AG09309 (cell line): ENCODE measurements at regions not wholly inside any gene's neighbourhood (a gene's known extent, or its start where the extent isn't known, plus 50 kb on each side); places are given as distances from the start of the nearest gene placed in this dataset.

Experiments used
- DNase-seq: peaks from one replicate; pipeline ENCODE4 v3.0.0-alpha.2; 2010; ENCODE audit warnings: low read depth
- H3K4me3 ChIP-seq: 2 replicates; pipeline ENCODE4 v1.5.1; 2011; ENCODE audit warnings: mild to moderate bottlenecking, low read depth, low read length, moderate library complexity; ENCODE audit not compliant: control insufficient read depth
- TF ChIP-seq, protein P1 (sequence below): IDR thresholded peaks from 2 replicates; pipeline ENCODE4 v1.5.1; 2011; ENCODE audit warnings: mild to moderate bottlenecking, low read depth, low read length, inconsistent platforms; ENCODE audit not compliant: insufficient read depth, control insufficient read depth; ENCODE audit errors: missing control alignments

DNA sequence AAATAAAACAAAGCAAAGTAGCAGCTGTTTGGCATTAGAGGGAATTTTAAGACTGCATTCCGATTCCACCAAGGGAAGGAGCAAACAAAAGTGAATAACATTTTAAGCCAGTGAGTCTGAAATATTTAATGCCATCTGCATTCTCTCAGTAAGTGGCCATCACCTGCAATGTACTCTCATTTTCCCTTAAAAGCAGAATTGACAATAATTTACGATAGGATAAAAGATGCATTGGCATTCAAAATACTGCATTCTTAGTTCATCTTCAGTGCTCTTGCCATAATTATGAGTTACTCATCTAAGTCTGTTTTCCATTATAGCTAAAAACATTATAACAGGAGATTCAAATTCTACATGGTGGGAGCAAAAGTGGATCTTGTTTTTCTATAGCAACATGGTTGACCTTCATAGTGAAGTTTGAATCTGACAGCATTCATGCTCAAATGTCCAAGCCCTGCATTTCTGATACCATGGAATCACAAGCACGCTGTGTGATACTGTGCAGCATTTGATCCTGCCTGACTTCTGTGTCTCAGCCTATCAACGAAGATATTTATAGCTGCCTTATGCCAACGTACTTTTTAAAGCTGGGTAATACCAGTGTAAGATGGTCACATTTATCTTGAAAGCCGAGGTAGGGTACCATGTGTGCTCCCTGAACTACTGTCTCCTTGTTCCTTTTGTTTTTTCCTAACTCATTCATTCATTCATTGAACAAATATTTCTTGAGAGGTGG, 355.3 kb upstream of the IGFBP7 start:
- TF ChIP-seq, protein P1, sequence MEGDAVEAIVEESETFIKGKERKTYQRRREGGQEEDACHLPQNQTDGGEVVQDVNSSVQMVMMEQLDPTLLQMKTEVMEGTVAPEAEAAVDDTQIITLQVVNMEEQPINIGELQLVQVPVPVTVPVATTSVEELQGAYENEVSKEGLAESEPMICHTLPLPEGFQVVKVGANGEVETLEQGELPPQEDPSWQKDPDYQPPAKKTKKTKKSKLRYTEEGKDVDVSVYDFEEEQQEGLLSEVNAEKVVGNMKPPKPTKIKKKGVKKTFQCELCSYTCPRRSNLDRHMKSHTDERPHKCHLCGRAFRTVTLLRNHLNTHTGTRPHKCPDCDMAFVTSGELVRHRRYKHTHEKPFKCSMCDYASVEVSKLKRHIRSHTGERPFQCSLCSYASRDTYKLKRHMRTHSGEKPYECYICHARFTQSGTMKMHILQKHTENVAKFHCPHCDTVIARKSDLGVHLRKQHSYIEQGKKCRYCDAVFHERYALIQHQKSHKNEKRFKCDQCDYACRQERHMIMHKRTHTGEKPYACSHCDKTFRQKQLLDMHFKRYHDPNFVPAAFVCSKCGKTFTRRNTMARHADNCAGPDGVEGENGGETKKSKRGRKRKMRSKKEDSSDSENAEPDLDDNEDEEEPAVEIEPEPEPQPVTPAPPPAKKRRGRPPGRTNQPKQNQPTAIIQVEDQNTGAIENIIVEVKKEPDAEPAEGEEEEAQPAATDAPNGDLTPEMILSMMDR, result no peak
- no peak overlapping the region for H3K4me3 ChIP-seq
- DNase-seq, result no peak

DNA sequence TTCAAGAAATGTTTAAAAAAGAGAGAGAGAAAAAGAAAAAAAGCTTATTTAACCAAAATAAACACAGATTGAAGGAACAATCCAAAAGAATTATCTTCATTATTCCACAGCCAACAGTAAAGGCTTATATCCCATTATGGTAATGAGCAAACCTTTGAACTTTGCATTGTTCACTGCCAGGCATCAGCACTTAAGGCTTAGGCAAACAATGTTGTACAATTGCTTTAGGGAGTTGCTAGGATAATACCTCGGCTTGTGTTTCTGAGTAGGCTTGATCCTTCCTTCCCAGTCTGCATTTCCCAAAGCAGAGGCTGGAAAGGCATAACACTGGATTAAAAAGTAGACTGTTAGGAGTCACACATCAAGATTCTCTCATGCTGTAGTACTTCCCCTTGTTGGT, 352.7 kb upstream of the IGFBP7 start:
- no peak overlapping the region for H3K4me3 ChIP-seq
- TF ChIP-seq, protein P1, result no peak
- DNase-seq, result no peak

DNA sequence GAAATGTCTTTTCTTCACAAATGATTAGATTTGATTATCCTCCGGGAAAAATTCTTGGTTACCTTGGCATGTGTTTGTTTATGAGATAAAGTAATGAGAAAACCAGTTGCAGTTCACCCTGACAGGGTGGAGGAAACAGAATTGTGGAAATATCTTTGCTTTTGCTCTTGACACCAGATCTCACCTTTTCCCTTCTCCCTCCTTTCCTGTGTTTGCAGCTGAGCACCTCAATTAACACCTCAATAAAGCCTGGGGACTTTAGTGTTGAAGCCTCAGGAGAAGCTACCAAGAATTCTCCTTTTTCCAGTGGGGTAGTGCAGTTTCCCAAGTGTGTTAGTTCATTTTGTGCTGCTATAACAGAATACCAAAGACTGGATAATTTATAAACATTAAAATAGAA, 350.8 kb upstream of the IGFBP7 start:
- TF ChIP-seq, protein P1, result no peak
- no peak overlapping the region for H3K4me3 ChIP-seq
- no peak for DNase-seq

DNA sequence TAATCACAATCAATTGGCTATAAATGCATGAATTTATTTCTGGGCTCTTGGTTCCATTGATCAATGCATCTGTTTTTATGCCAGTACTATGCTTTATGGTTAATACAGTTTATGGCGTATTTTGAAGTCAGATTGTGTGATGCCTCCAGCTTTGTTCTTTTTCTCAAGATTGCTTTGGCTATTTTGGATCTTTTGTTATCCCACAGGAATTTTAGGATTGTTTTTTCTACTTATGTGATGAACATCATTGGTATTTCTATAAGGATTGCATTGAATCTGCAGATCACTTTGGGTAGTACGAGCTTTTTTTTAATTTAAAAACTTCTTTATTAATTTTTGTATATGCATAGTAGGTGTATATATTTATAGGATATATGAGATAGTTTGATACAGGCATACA, 338.7 kb upstream of the IGFBP7 start:
- no peak overlapping the region for H3K4me3 ChIP-seq
- TF ChIP-seq, protein P1, result no peak
- no peak for DNase-seq

DNA sequence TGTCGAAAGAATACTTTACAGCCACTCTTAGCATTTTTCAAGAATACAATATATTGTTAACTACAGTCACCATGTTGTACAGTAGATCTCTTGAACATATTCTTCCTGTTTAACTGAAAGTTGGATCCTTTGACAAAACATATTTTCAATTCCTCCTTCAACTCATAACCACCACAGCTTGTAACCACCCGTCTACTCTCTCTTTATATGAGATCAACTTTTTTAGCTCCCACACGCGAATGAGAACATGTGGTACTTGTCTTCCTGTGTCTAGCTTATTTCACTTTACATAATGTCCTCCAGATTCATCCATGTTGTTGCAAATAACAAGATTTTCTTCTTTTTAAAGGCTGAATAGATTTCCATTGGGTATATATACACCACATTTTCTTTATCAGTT, 338.3 kb upstream of the IGFBP7 start:
- no peak for DNase-seq
- no peak overlapping the region for H3K4me3 ChIP-seq
- TF ChIP-seq, protein P1, result no peak

DNA sequence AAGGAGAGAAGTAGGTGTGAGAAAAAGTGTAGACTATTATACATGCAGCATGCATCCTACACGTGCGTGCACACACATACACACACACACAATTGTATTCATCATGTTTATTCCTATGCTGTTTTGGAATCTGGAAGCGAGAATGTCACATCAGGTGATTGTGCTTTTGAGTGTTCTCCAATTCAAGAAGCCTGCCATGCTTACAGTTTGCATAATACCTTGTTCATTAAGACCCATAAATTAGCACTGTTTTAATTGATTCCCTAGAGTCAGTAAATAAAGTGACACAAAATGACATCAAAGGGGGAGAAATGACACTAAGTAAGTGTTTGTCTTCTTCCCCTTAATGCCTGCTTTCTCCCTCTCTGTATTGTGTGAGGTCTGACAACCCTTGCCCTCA, 336.1 kb upstream of the IGFBP7 start:
- DNase-seq, result no peak
- H3K4me3 ChIP-seq, result no peak overlapping the region
- TF ChIP-seq, protein P1, result no peak
